ENCODE measurements at regions not wholly inside any gene's neighbourhood (a gene's known extent, or its start where the extent isn't known, plus 50 kb on each side); places are given as distances from the start of the nearest gene placed in this dataset.

DNA sequence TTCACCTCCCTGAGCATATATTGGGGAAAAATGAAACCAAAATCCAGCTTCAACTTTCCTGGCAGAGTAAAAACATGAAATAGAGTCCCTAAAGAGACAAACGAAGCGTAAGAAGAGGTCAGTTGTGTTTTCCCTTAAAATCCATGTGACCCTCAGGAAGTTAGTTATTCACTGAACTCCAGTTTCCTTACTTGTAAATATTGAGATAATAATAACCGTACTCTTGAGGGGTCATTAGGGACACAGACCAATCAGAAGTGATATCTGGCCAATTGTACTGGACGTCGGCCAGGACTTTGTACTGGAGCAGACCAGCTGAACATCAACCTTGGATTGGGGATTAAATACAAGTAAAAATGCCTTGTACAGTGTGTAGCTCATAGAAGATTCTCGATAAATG is 167.0 kb downstream of the GATA3 start:
- in situ Hi-C loops (cut with MboI; ENCODE audit: low sequenced_read_pairs) (no loop called here), intact Hi-C loops (cut with micrococcal nuclease) (no loop called here), dilution Hi-C loops (cut with HindIII; ENCODE audit: low sequenced_read_pairs, unreplicated experiment) (no loop called here)
- BruUV-seq (replicated peaks) = no TSS peak
- Histone ChIP-seq H3K23ac (ENCODE audit: low read depth, low read length) (no peak overlapping the region), H2BK120ac (ENCODE audit: low read depth, low read length) (no peak overlapping the region), H3K18ac (ENCODE audit: low read depth, low read length) (no peak overlapping the region), H3K4me1 (ENCODE audit: control insufficient read depth, insufficient read depth, low read length) (no peaks in the 10 kb centered on the region), H3K9me1 (ENCODE audit: insufficient read depth, low read length) (no peaks in the 10 kb centered on the region), H3K56ac (ENCODE audit: extremely low read depth, insufficient read depth, low read length) (no peak overlapping the region), H3K9ac (ENCODE audit: low read depth, low read length) (no peak overlapping the region), H2AK9ac (replicated peaks; ENCODE audit: low read depth, low read length, poor library complexity) (no peak overlapping the region), H4K8ac (ENCODE audit: low read depth in 2 of 2, low read length in 2 of 2) (no peak overlapping the region), H2AK5ac (ENCODE audit: low read depth, low read length) (no peak overlapping the region), H2BK15ac (ENCODE audit: low read depth, low read length) (no peak overlapping the region), H3K4me3 (ENCODE audit: insufficient read depth, low read depth, low read length) (no peak overlapping the region), H3K9me3 (ENCODE audit: control insufficient read depth, insufficient read depth, low read length) (peaks cover 13% of the 10 kb centered on the region), H3K14ac (replicated peaks; ENCODE audit: low read depth, low read length) (no peak overlapping the region), H2BK5ac (ENCODE audit: low read depth, low read length, poor library complexity, severe bottlenecking) (no peak overlapping the region), H2AFZ (replicated peaks; ENCODE audit: low read length, poor library complexity) (no peak overlapping the region), H3K27ac (ENCODE audit: insufficient read depth, low read length) (no peak overlapping the region), H3K79me1 (ENCODE audit: low read depth in 1 of 2, low read length in 2 of 2) (no peaks in the 10 kb centered on the region), H3K27me3 (ENCODE audit: control insufficient read depth, insufficient read depth, low read length) (no peaks in the 10 kb centered on the region), H4K91ac (ENCODE audit: insufficient read depth, low read depth, low read length) (no peak overlapping the region), H4K20me1 (ENCODE audit: insufficient read depth, low read length) (no peaks in the 10 kb centered on the region), H3K4me2 (ENCODE audit: low read depth, low read length) (no peak overlapping the region), H3K36me3 (ENCODE audit: control insufficient read depth, insufficient read depth, low read length) (no peaks in the 10 kb centered on the region), H3K4ac (ENCODE audit: low read depth, low read length) (no peak overlapping the region), H2BK20ac (ENCODE audit: low read depth, low read length) (no peak overlapping the region), H4K5ac (ENCODE audit: low read depth, low read length) (no peak overlapping the region)
- ChIA-PET CTCF (interaction anchor here (0.7 kb wide), 1 partner anchor 917 kb away, joined by 5 read pairs; no protein-coding TSS in a partner anchor), POLR2A (ENCODE audit: unreplicated experiment) (no interaction called here)
- DNase-seq = no peak
- ATAC-seq (ENCODE audit: low read depth) = no peak
- no CpG with 5 or more reads among the region's 6 CpGs for WGBS, 2 experiments (ENCODE audit: extremely low coverage in 2 of 2, insufficient read length in 1 of 2)
- TF ChIP-seq CHD1 (IDR thresholded peaks at IDR 0.05; ENCODE audit: low read depth, low read length) = no peak
- no peak for TF ChIP-seq RAD21 (IDR thresholded peaks at IDR 0.05; ENCODE audit: low read length)
- TF ChIP-seq MAZ (IDR thresholded peaks at IDR 0.05; ENCODE audit: borderline replicate concordance, low read depth, low read length) = no peak
- no peak for TF ChIP-seq POLR2A (IDR thresholded peaks at IDR 0.05; ENCODE audit: low read depth, low read length)
- TF ChIP-seq, protein P1, sequence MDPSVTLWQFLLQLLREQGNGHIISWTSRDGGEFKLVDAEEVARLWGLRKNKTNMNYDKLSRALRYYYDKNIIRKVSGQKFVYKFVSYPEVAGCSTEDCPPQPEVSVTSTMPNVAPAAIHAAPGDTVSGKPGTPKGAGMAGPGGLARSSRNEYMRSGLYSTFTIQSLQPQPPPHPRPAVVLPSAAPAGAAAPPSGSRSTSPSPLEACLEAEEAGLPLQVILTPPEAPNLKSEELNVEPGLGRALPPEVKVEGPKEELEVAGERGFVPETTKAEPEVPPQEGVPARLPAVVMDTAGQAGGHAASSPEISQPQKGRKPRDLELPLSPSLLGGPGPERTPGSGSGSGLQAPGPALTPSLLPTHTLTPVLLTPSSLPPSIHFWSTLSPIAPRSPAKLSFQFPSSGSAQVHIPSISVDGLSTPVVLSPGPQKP (IDR thresholded peaks at IDR 0.05; ENCODE audit: borderline replicate concordance, low read depth, low read length) = no peak
- no peak for TF ChIP-seq NFE2L2 (IDR thresholded peaks at IDR 0.05; ENCODE audit: low read depth, low read length)
- TF ChIP-seq RCOR1 (IDR thresholded peaks at IDR 0.05; ENCODE audit: insufficient replicate concordance, low read length) = no peak
- TF ChIP-seq, protein P2, sequence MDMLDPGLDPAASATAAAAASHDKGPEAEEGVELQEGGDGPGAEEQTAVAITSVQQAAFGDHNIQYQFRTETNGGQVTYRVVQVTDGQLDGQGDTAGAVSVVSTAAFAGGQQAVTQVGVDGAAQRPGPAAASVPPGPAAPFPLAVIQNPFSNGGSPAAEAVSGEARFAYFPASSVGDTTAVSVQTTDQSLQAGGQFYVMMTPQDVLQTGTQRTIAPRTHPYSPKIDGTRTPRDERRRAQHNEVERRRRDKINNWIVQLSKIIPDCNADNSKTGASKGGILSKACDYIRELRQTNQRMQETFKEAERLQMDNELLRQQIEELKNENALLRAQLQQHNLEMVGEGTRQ (IDR thresholded peaks at IDR 0.05; ENCODE audit: low read depth, low read length) = no peak

Measured in IMR-90 (cell line).